A673 (cell line): ENCODE measurements at regions not wholly inside any gene's neighbourhood (a gene's known extent, or its start where the extent isn't known, plus 50 kb on each side); places are given as distances from the start of the nearest gene placed in this dataset.

Source experiments
- BruUV-seq: library from RNA; stranded (reverse); fragments of 400-500 nt; replicated peaks from 2 replicates; lab custom pipeline; 2021; lab: Mats Ljungman, UMichigan
- CTCF ChIA-PET: fragments of 300-600 bp; sonication (Branson Sonifier 250); formaldehyde crosslinking; loops from one replicate; lab custom pipeline; 2022; ENCODE audit warnings: antibody characterized with exemption; lab: Charles Lee
- POLR2A ChIA-PET: fragments of 300-600 bp; sonication (Branson Sonifier 250); formaldehyde crosslinking; loops from one replicate; lab custom pipeline; 2022; ENCODE audit warnings: antibody characterized with exemption; ENCODE audit not compliant: low non-redundant PET; lab: Charles Lee
- DNase-seq: peaks from one replicate; pipeline ENCODE4 v3.0.0-alpha.2; 2015; ENCODE audit warnings: low spot score
- H3K27ac ChIP-seq: fragments of 200-600 bp; sonication (generic); 2 replicates; pipeline ENCODE4 v1.5.1; 2016; ENCODE audit warnings: mixed run types, low read depth, mild to moderate bottlenecking, mixed read lengths, antibody characterized with exemption, low read length; ENCODE audit not compliant: poor library complexity, severe bottlenecking
- H3K27me3 ChIP-seq: fragments of 200-600 bp; sonication (generic); replicated peaks from 2 replicates; pipeline ENCODE4 v1.6.1; 2017; ENCODE audit warnings: mixed run types, low read depth, mild to moderate bottlenecking, mixed read lengths, antibody characterized with exemption, low read length; ENCODE audit not compliant: insufficient read depth, poor library complexity
- H3K36me3 ChIP-seq: fragments of 200-600 bp; sonication (generic); 2 replicates; pipeline ENCODE4 v1.6.1; 2016; ENCODE audit warnings: mixed run types, mild to moderate bottlenecking, mixed read lengths, antibody characterized with exemption, low read length; ENCODE audit not compliant: insufficient read depth, poor library complexity, severe bottlenecking
- H3K4me1 ChIP-seq: fragments of 200-600 bp; sonication (generic); 2 replicates; pipeline ENCODE4 v1.6.1; 2017; ENCODE audit warnings: mixed run types, mild to moderate bottlenecking, mixed read lengths, antibody characterized with exemption, low read length; ENCODE audit not compliant: insufficient read depth, poor library complexity, severe bottlenecking
- H3K4me3 ChIP-seq: fragments of 200-600 bp; sonication (generic); 2 replicates; pipeline ENCODE4 v1.5.1; 2016; ENCODE audit warnings: low read depth, mixed run types, mild to moderate bottlenecking, mixed read lengths, low read length; ENCODE audit not compliant: poor library complexity, severe bottlenecking
- H3K9me3 ChIP-seq: fragments of 200-600 bp; sonication (generic); 2 replicates; pipeline ENCODE4 v1.6.1; 2016; ENCODE audit warnings: mixed run types, low read depth, mild to moderate bottlenecking, mixed read lengths, antibody characterized with exemption, low read length; ENCODE audit not compliant: poor library complexity, severe bottlenecking
- CTCF ChIP-seq: fragments of 300-800, 200-600 bp; sonication (generic); conservative IDR thresholded peaks from 2 replicates; pipeline ENCODE4 v1.5.1; 2017; ENCODE audit warnings: low read depth, mild to moderate bottlenecking, antibody characterized with exemption, low read length, moderate library complexity, mixed read lengths
- EZH2 ChIP-seq: fragments of 200-600 bp; sonication (generic); IDR thresholded peaks from 2 replicates; pipeline ENCODE4 v1.6.1; 2017; ENCODE audit warnings: borderline replicate concordance, low read depth, mild to moderate bottlenecking, mixed read lengths, antibody characterized with exemption, low read length; ENCODE audit not compliant: poor library complexity, severe bottlenecking
- intact Hi-C: fragments of 100-400 bp; cut with micrococcal nuclease; formaldehyde crosslinking; loops from one replicate; pipeline ENCODE4 v1.10.0; 2022; ENCODE audit not compliant: unreplicated experiment

DNA sequence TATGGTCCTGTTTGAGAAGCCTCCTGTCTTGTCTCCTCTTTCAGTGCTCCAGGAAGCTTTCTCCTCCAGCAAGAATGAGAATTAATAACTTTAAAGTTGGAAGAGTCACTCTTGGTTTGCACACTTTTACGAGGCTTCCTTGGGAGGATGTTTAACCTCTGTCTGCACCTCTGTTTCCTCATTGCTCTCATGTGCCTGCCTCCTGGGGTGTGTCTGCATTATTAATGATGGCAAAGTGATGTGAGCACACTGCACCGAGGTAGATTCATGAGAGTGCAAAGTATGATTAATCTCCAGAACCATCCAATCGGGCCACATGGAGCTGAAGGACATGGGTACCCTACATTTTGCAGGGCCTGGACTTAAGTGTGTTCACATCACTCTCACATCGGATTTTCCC, 73.5 kb upstream of the TENM4 start:
- Histone ChIP-seq H3K27ac (no peak overlapping the region), H3K9me3 (no peaks in the 10 kb centered on the region), H3K4me3 (no peak overlapping the region), H3K4me1 (no peaks in the 10 kb centered on the region), H3K36me3 (no peaks in the 10 kb centered on the region), H3K27me3 (no peaks in the 10 kb centered on the region)
- no TSS peak for BruUV-seq
- no peak for TF ChIP-seq CTCF
- no peak for TF ChIP-seq EZH2
- ChIA-PET CTCF (no interaction called here), POLR2A (no interaction called here)
- DNase-seq = no peak
- intact Hi-C loops = no loop called here

GRCh38 chr11:79512706-79513469, 72.1 kb upstream of the TENM4 start:
- ChIA-PET CTCF (no interaction called here), POLR2A (no interaction called here)
- no peak for DNase-seq
- intact Hi-C loops = no loop called here
- Histone ChIP-seq H3K4me3 (no peak overlapping the region), H3K27ac (no peak overlapping the region), H3K27me3 (no peaks in the 10 kb centered on the region), H3K36me3 (no peaks in the 10 kb centered on the region), H3K9me3 (no peaks in the 10 kb centered on the region), H3K4me1 (no peaks in the 10 kb centered on the region)
- no peak for TF ChIP-seq CTCF
- no peak for TF ChIP-seq EZH2
- no TSS peak for BruUV-seq

DNA sequence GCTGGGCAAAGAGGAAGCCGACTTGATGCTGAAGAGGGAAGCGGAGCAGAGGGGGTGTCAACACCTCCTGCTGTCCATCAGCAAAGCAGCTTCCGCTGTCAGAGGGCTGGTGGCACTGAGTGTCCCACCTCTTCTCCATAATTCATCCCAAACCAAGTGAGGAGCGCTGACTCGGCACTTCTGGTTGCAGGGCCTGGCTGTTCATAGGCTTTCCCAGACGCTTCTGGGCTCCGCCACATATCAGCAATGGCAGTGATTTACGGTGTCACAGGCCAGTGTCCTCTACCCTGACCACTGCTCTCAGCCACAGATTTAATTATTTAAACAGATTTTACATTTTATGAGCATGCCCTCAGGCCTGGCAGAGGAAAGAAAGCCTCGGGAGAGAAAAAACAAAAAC, 70.1 kb upstream of the TENM4 start:
- intact Hi-C loops = no loop called here
- ChIA-PET POLR2A (no interaction called here), CTCF (no interaction called here)
- Histone ChIP-seq H3K36me3 (no peaks in the 10 kb centered on the region), H3K4me1 (no peaks in the 10 kb centered on the region), H3K27me3 (no peaks in the 10 kb centered on the region), H3K27ac (no peak overlapping the region), H3K9me3 (no peaks in the 10 kb centered on the region), H3K4me3 (no peak overlapping the region)
- BruUV-seq = no TSS peak
- TF ChIP-seq EZH2 (no peak), CTCF (no peak)
- DNase-seq = no peak
